Neural cell (in vitro differentiated cells): ENCODE measurements at regions not wholly inside any gene's neighbourhood (a gene's known extent, or its start where the extent isn't known, plus 50 kb on each side); places are given as distances from the start of the nearest gene placed in this dataset.

ENCODE experiments used
- CTCF ChIP-seq: fragments of 450-650 bp; IDR thresholded peaks from 2 replicates; pipeline ENCODE4 v1.5.1; 2014; ENCODE audit warnings: antibody characterized with exemption, mild to moderate bottlenecking, moderate library complexity; ENCODE audit not compliant: poor library complexity, severe bottlenecking
- EP300 ChIP-seq: fragments of 450-650 bp; conservative IDR thresholded peaks from 2 replicates; pipeline ENCODE4 v1.6.1; 2014; ENCODE audit warnings: antibody characterized with exemption, mild to moderate bottlenecking, moderate library complexity; ENCODE audit not compliant: poor library complexity, severe bottlenecking
- EZH2 ChIP-seq: fragments of 200-600, 300-800 bp; shearing (Covaris generic), sonication (generic); IDR thresholded peaks from 2 replicates; pipeline ENCODE4 v1.6.1; 2014; ENCODE audit warnings: antibody characterized with exemption, low read length, borderline replicate concordance, mild to moderate bottlenecking; ENCODE audit not compliant: insufficient read depth, poor library complexity, severe bottlenecking
- MXI1 ChIP-seq: fragments of 450-650 bp; conservative IDR thresholded peaks from 2 replicates; pipeline ENCODE4 v1.6.1; 2014; ENCODE audit warnings: antibody characterized with exemption, mild to moderate bottlenecking; ENCODE audit not compliant: poor library complexity, severe bottlenecking
- POLR2AphosphoS5 ChIP-seq: IDR thresholded peaks from 2 replicates; pipeline ENCODE4 v1.6.1; 2012
- RAD21 ChIP-seq: fragments of 450-650 bp; conservative IDR thresholded peaks from 2 replicates; pipeline ENCODE4 v1.6.1; 2014; ENCODE audit warnings: antibody characterized with exemption, mild to moderate bottlenecking, moderate library complexity
- SMC3 ChIP-seq: fragments of 450-650 bp; conservative IDR thresholded peaks from 2 replicates; pipeline ENCODE4 v1.6.1; 2014; ENCODE audit warnings: antibody characterized with exemption, mild to moderate bottlenecking, moderate library complexity; ENCODE audit not compliant: poor library complexity
- TAF1 ChIP-seq: IDR thresholded peaks from 2 replicates; pipeline ENCODE4 v1.6.1; 2012; ENCODE audit warnings: low read depth
- TF ChIP-seq, protein P1 (sequence below): IDR thresholded peaks from 2 replicates; pipeline ENCODE4 v1.6.1; 2012; ENCODE audit warnings: borderline replicate concordance

DNA sequence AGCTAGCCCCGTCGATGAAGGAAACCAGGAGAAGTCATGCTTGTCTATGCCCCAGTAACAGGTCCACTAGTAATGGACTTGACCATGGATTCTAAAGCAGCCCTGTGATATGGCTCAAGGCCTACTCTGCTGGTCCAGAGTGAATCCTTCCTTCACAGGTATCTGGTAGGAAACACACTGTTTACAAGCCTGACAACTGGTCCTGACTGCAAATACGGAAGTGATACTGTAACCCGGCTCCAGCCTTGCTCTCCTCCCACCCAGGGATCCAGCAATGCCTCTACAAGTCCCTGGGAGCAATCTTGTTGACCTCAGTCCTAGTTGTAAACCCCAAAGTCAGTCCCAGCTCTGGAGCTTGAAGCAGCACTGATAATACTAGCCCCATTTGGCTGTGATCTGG lies 239.2 kb upstream of the GRID2 start:
- TF ChIP-seq POLR2AphosphoS5 (no peak), CTCF (no peak), EZH2 (no peak), TAF1 (no peak), SMC3 (no peak), MXI1 (no peak), EP300 (no peak), RAD21 (no peak)
- TF ChIP-seq, protein P1, sequence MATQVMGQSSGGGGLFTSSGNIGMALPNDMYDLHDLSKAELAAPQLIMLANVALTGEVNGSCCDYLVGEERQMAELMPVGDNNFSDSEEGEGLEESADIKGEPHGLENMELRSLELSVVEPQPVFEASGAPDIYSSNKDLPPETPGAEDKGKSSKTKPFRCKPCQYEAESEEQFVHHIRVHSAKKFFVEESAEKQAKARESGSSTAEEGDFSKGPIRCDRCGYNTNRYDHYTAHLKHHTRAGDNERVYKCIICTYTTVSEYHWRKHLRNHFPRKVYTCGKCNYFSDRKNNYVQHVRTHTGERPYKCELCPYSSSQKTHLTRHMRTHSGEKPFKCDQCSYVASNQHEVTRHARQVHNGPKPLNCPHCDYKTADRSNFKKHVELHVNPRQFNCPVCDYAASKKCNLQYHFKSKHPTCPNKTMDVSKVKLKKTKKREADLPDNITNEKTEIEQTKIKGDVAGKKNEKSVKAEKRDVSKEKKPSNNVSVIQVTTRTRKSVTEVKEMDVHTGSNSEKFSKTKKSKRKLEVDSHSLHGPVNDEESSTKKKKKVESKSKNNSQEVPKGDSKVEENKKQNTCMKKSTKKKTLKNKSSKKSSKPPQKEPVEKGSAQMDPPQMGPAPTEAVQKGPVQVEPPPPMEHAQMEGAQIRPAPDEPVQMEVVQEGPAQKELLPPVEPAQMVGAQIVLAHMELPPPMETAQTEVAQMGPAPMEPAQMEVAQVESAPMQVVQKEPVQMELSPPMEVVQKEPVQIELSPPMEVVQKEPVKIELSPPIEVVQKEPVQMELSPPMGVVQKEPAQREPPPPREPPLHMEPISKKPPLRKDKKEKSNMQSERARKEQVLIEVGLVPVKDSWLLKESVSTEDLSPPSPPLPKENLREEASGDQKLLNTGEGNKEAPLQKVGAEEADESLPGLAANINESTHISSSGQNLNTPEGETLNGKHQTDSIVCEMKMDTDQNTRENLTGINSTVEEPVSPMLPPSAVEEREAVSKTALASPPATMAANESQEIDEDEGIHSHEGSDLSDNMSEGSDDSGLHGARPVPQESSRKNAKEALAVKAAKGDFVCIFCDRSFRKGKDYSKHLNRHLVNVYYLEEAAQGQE = no peak
